COLO829 (cell line): ENCODE measurements at regions not wholly inside any gene's neighbourhood (a gene's known extent, or its start where the extent isn't known, plus 50 kb on each side); places are given as distances from the start of the nearest gene placed in this dataset.

Source experiments
- DNase-seq: peaks from one replicate; pipeline ENCODE4 v3.0.0; 2012; ENCODE audit warnings: low spot score

DNA sequence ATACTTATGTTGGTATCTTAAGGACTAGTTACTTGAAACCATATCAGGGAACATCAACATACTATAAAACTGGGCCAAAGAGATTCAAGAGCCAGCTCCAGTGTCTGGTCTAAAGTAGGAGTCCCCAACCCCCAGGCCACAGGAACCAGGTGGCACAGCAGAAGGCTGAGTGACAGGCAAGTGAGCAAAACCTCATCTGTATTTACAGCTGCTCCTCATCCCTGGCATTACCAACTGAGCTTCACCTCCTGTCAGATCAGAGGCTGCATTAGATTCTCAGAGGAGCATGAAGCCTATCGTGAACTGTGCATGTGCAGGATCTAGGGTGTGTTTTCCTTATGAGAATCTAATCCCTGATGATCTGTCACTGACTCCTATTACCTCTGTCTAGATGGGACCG, 581.6 kb upstream of the CDH9 start:
- DNase-seq: no peak

DNA sequence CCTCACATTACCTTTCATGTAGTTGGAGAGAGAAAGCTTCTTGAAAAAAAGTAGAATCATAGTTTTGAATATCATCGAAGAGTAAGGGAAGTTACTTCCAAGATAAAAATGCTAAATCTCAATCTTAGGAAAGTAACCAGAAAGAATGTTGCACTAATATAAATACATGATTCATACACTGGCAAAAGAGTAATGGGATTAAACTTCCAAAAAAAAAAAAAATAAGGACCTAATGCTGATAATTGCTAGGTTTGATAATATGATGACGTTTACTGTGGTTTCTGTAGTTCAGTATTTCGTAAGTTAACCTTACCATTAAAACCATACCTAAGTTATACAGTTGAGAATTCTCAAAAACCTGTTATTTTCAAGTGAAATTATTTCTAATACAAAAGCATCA, 573.8 kb upstream of the CDH9 start:
- no peak for DNase-seq

DNA sequence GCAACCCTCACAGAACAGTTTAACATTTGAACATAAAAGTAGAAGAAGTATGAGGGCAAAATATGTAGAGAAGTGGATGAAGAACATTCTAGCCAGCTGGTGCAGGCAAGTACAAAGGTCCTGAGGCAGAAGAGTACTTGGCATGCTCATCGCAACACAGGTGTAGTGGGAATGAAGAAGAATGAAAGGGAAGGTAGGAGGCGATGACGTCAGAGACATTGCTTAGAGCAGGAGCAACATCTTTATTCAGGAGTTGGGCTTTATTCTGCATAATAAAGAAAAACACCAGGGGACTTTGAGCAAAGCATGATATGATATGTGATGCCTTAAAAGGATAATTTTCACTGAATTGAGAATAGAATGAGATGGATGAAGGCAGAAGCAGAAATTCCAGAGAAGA, 570.6 kb upstream of the CDH9 start:
- no peak for DNase-seq

DNA sequence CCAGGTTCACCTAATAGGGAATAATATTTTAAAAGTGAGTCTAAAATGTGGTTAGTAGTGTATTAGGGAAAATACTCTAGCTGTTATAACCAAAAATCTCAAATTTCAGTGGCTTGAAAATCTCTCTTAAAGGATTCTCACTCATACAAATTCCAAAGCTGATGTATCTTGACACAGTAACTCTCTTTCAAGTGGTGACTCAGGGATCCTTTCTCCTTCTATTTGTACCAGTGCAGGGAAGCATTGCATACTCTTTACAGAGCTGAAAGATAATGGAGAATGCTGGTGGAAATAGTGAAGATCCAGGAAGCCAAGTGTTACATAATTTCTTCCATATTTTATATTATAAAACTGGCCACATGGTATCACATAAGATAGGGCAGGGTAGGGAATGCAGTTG, 560.2 kb upstream of the CDH9 start:
- DNase-seq: no peak

DNA sequence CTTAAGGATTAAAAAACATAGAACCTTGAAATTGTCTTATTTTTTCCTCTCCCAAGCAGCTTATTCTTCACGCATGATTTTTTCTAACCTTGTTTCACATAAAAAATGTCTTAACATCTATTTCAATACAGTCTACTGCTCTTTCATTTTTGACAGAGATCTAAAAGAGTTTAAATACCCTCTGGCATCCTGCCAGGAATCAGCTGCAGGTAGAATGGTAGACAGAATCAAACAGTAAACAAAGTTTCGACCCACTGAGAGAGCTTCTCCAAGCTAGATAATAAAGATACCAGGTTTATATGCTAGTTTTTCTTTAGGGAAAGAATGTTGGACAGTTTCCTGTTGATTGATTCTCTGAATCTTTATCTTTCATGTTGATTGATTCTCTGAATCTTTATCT, 555.8 kb upstream of the CDH9 start:
- DNase-seq: no peak

DNA sequence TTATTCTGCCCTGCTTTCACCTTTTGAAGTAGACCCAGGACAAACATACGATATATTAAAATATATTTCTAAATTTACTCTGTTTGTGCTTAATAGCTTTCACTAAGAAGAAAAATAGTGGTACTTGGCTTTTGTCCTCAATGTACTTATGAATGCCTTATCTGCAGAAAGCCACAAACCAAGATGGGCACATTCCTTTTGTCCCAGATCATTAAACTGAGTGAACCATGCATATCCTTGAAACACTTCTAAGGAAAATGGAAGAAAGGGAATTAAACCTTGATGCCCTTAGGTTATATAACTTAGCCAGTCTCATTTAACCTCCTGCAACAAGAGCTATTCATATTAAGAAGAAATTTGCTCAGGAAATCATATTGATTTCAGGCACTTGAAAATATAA, 553.8 kb upstream of the CDH9 start:
- DNase-seq: no peak

DNA sequence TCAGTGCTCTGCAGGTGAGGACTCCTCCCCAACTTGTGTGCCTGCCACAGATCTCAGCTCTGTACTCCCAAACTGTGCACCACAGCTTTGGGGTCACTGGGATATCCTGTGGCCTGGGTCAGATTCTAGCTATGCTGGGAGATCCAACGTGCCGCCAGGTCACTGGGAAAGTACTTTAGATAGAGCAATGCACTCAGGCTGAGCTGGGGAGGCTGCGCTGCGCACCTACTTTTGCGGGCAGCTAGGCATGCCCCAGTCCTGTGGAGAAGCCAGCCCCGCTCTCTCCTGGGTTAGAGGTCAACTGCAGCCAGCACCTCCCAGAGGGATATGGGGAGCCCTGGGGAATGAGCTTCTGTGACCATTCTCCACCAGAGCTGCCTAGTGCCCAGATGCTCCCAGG, 552.1 kb upstream of the CDH9 start:
- DNase-seq: no peak

DNA sequence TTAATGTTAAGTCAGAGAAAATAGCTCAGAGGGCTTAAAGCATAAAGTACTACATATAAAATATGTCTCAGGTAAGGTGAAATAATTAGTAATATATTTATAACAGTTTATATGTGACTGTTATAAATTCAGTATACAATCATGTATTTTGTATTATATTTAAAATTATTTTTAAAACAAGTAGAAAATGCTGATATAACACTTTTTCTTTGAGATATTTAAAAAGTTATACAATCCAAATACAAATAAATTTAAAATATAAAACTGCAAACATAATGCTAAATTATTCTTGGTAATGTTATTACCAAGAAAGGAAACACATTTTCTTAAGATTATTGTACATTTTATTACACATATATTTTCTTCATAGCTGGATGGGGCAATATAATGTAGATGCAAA, 539.9 kb upstream of the CDH9 start:
- DNase-seq: no peak

DNA sequence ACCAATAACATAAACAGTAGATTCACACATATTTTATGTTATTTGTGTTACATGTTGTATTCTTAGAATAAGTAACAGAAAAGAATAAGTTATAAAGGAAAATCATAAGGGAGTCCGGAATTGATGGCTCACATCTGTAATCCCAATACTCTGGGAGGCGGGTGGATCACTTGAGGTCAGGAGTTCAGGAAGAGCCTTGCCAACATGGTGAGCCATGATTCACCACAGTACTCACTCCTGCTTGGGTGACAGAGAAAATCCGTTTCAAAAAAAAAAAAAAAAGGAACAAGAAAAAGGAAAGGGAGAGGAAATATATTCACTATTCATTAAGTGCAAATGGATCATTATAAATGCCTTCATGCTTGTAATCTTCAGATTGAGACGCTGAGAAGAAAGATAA, 533.3 kb upstream of the CDH9 start:
- no peak for DNase-seq

DNA sequence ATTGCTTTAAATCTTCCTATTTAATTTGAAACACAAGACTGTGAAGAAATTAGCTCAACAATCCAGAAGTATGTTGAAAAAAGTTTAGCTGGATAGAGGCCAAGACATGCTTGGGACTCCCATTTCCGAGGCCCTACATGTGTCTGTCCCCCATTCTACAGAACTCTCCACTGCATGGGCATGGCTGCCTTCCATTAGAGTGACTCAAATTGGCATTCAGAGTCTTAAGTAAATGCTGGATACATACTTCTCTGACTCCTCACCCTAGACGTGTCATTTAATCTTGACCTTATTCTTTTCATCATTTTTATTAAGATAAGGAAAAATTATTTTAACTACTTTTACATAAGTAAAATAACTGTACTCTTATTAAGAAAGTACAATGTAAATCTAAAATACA, 530.4 kb upstream of the CDH9 start:
- DNase-seq: no peak

DNA sequence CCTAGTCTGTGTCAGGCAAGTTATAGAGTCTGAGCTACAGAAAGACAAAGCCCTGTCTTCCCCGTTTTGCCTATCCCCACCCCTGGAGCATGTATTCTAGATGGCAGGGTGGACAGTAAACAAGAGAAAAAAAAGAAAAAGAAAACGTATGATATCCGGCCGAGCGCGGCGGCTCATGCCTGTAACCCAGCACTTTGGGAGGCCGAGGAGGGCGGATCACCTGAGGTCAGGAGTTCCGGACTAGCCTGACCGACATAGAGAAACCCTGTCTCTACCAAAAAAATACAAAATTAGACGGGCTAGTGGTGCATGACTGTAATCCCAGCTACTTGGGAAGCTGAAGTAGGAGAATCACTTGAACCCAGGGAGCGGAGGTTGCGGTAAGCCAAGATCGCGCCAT, 523.0 kb upstream of the CDH9 start:
- DNase-seq: no peak

DNA sequence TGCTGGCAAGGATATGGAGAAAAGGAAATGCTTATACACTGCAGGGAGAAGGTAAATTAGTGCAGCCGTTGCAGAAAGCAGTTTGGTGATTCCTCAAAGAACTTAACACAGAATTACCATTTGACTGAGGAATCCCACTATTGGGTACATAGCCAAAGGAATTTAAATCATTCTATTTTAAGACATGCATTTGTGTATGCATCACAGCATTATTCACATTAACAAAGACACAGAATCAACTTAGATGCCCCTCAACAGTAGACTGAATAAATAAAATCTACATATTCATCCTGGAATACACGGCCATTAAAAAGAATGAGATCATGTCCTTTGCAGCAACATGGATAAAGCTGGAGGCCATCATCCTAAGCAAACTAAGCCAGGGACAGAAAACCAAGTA, 510.1 kb upstream of the CDH9 start:
- DNase-seq: no peak

DNA sequence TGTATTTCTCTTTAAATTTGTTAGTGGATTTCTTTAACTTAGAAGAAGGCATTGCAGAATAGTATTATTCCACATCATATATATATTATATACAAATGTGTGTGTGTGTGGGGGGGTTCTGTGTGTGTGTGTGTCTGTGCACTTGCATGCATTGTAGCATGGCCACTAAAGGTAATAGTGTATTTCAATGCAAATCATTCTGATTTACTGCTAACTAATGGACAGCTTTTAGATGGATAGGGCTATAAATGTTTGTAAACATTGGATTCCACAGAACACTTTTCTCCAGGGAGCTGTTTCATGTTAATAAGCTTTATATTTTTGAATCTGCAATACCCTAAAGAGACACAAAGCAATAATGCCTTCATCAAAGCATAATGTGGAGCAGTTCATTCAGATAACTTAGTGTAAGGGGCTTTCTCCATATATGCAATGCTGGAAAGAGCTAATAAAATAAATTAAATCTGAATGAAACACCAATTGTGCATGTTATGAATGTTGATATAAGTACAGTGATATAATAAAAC, 496.7 kb upstream of the CDH9 start:
- no peak for DNase-seq

DNA sequence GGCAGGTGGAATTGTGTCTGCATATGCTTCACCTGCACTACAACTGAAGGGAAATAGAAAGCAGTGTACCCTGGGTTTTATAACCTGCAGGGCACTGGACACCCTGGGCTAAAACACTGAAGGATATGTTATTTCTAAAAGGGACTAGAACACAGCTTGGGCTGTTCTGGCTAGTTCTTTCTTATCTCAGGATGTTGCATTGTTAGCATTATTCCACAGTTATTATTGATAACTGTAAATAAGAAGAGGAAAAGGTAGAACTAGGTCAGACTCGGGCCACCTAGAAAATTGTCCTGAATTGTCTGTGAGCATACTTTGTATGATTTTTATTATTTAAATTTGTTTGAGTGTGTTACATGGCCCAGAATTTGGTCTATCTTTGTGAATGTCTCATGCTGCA, 493.9 kb upstream of the CDH9 start:
- no peak for DNase-seq

DNA sequence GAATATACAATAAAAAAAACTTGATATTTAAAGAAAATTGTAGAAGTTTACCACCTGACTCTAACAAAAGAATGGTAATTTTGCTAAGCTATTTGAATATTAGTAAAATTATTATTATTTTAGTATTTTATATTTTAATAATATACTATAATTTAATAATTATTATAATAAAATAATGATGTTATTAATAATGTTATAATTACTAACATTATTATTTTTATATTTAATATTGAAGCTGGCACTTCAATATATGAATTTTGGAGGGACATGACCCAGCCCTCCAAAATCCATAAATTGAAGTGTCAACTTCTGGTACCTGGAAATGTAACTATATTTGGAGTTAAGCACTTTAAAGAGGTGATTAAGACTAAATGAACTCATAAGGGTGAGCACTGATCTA, 486.1 kb upstream of the CDH9 start:
- DNase-seq: no peak

DNA sequence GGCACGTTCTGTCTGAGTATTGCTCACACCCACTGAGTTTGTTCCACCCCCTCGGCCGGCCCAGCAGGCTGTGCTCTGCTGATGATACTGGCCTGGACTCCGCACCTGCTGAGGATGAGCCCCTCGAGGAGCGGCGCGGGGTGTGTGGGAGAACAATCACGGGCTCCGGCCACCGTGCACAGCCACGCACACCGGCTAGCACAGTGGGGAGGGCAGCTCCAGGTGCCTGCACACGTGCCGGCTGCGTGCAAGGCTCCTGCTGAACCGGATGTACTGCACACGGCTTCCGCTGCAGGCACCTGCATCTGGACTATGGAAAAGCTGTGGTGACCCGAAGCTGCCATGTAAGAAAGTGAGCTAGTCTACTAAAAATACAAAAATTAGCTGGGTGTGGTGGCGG, 485.2 kb upstream of the CDH9 start:
- no peak for DNase-seq

DNA sequence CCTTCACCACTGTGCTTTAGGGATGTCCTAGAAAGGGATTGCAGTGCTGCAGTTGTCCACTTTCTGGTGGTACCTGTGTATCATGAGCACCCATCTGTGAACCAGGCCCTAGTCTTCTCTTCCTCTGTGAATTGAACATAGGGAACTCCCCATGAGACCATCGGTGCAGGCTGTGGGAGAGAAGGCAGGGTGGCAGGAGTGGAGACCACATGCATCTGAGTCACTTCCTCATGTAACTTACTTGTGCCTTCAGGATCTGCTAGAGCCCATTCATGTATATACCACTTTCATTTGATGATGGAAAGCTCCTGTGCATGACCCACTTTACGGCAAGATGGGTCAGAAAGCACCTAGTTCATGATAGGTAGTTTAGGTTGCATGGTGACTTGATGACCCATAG, 478.1 kb upstream of the CDH9 start:
- DNase-seq: no peak

DNA sequence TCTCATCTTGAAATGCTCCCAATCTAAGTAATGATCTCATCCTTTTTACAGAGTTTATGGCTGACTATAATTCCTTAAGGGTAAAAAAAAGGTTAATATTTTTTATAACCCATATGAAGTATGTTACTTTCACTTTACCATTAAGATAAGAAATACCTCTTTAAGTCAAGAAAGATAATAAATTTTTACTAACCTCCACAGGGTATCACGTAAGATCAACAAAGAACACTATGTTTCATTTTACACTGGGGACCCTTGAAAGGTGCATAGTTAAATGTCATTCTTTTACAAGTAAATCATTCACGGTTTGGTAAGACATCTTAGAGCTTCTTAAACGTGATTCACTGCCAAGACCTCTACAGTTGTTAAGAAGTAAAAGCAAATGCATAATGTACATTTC, 472.7 kb upstream of the CDH9 start:
- DNase-seq: no peak

DNA sequence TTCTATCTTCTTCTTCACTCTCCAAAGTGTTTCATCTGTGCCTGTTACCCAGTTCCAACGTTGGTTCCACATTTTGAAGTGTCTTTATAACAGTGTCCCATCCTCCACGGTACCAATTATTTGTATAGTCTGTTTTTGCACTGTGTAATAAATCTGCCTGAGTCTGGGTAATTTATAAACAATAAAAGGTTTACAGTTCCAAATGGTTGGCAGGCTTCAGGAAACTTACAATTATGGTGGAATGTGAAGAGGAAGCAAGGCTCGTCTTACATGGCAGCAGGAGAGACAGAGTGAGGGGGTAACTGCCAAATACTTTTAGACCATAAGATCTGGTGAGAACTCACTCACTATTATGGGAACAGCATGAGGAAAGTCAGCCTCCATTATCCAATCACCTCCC, 465.4 kb upstream of the CDH9 start:
- no peak for DNase-seq

DNA sequence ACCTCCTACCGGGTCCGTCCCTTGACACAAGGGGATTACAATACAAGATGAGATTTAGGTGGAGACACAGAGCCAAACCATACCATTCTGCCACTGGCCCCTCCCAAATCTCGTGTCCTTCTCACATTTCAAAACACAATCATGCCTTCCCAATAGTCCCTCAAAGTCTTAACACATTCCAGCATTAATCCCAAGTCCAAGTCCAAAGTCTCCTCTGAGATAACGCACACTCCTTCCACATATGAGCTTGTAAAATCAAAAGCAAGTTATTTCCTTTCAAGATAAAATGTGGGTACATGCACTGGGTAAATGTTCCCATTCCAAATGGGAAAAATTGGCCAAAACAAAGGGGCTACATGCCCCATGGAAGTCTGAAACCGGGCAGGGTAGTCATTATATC, 463.9 kb upstream of the CDH9 start:
- DNase-seq: no peak

DNA sequence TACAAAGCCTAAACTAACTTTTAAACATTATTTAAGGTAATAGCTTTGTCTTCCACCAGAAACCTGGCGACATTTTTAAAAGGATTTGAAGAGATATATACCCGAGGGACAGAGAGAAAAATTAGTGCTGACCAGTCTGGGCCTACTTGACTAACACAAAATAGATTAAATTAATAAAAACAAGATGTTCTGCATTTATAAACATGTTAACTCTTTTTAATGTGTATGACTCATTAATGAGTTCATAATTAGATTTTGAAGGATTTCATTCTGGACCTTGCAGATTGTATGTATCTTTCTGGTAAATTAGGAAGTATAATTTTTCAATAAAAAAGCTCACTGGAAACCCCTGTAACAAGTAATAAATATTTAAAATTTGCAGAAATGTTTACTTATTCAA, 459.1 kb upstream of the CDH9 start:
- DNase-seq: no peak

DNA sequence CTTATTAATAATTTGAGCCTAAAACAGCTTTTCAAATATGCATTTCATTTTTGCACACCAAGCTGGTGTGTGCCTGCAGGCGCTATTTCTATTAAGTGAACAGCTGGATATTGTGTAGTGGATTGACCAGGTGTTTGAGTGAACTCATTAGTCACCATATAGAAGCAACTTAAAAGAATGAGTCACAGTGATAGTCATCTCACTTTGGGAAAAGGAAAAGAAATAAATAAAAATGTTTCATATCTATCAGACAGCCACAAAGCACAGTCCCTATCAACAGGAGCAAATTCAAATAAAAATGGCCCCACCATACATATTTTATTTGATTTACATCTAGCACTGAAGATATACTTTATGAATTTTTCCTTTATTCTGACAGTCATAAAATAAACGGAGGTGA, 456.5 kb upstream of the CDH9 start:
- no peak for DNase-seq

DNA sequence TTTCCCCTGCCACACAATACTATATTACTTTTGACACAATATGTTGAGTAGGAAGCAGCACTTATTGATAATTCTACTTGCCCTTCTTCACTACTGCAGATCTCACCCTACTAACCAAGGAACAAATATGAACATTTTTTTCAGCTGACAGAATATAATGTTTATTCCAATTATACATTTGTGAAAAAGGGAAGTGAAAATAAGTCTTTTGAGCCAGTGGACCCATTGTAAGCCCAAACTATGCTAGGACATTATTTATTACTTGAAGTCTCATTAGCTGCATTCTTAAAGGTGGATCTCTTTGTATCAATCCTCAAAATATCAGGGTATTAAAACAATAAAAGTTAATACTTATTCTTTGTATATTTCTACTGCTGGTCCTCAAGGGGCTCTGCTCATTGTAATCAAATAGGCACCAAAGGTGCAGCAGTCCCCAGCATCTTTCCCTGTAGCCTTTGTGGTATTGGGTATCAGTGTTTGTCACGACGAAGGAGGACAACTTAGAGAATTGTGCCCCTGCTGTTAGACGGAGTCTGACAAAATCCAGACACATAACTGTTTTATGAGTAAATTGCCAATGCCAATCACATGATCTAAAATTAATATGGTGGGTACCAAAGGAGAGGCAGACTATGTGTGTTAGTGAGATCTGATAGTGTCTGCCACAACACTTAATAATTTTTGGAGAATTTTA, 453.5 kb upstream of the CDH9 start:
- DNase-seq: no peak

DNA sequence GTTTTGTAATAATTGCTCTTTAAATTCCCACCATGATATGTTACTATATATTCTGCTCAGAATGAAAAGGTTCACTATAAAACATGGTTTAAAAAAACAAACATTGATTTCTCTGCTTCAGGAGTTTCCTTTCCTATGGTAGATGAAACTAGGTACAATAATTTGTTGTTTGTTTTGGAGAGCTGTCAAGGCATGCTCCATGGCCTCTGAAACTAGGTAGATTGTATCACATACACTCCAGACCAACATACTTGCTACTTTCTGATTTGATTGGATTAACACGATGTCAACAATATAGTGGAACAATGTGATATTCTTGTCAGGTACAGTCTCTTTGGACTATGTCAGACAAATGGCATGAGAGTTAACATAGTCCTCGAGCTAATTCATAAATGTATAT, 452.7 kb upstream of the CDH9 start:
- DNase-seq: no peak

DNA sequence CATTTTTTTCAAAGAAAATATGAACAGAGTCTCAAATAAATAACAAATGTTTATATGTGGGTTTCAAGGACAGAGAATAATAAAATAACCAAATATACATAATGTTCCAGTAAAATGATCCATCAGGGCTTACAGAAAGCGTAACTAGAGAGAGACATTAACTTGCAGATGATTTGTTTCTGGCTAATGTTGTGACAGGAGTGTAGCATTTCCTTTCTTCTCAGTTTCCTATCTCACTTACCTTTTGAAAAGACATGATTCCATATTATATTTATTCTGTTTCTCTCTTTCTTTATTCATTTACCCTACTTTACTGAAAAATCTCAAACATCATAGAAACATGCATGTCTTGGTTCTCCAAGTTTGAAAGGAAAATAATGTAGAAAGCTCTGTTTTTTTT, 451.3 kb upstream of the CDH9 start:
- no peak for DNase-seq
